Astrocyte of the cerebellum (primary cell): ENCODE measurements at regions not wholly inside any gene's neighbourhood (a gene's known extent, or its start where the extent isn't known, plus 50 kb on each side); places are given as distances from the start of the nearest gene placed in this dataset.

Experiments
- DNase-seq: peaks from one replicate; pipeline ENCODE4 v3.0.0-alpha.2; 2011; ENCODE audit warnings: low read depth
- H3K4me3 ChIP-seq: 2 replicates; pipeline ENCODE4 v1.5.1; 2011; ENCODE audit warnings: mild to moderate bottlenecking, low read depth, low read length, moderate library complexity
- in situ Hi-C: cut with HindIII; loops from 2 replicates; pipeline ENCODE4 v1.10.0; 2017; ENCODE audit warnings: low sequenced_read_pairs
- TF ChIP-seq, protein P1 (sequence below): IDR thresholded peaks from 2 replicates; pipeline ENCODE4 v1.5.1; 2012; ENCODE audit warnings: low read length, low read depth, moderate library complexity, mild to moderate bottlenecking; ENCODE audit errors: missing control alignments

DNA sequence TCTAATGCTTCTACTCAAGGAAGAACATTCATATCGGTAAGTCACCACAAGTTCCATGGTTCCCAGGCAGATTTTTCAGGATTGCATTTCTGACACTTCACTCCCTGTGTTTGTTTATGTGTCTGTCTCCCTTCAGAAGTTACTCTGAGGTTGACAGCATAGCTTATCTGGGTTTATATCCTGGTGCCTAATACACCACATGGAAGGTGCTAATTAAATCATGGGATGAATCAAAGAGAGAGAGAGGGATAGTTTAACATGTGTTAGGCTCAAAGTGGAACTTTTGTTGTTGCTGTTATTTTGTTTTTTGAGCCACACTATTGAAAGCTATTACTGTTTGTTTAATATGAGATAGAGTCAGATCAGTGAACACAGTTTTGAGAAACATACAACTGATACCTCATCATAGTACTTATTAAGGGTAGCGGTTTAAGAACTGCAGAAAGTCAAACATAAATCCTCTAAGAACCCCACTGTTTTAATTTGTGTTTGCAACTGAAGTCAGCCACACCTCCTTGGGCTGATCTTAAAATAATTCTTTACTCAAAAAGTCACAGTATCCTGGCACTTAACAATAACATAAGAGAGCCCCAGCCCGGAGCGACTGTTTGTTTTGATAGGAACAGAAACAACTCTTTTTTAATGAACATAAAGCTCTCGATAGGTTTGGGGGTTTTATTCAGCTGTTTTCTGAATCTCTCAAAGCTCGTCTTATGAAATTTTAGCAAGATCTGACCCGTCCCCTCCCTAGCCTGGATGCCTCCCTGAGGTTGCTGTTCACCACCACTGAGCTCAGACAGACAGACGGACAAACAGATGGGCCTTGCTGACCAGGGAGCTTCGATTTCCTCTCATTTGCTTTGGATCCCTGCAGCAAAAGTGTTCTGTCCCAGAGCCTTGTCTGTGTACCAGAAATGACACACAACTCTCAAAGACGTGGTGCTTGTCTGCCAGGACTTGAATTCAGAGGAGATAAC, 98.3 kb upstream of the MYOCD start:
- TF ChIP-seq, protein P1, sequence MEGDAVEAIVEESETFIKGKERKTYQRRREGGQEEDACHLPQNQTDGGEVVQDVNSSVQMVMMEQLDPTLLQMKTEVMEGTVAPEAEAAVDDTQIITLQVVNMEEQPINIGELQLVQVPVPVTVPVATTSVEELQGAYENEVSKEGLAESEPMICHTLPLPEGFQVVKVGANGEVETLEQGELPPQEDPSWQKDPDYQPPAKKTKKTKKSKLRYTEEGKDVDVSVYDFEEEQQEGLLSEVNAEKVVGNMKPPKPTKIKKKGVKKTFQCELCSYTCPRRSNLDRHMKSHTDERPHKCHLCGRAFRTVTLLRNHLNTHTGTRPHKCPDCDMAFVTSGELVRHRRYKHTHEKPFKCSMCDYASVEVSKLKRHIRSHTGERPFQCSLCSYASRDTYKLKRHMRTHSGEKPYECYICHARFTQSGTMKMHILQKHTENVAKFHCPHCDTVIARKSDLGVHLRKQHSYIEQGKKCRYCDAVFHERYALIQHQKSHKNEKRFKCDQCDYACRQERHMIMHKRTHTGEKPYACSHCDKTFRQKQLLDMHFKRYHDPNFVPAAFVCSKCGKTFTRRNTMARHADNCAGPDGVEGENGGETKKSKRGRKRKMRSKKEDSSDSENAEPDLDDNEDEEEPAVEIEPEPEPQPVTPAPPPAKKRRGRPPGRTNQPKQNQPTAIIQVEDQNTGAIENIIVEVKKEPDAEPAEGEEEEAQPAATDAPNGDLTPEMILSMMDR: no peak
- H3K4me3 ChIP-seq: no peak overlapping the region
- in situ Hi-C loops: no loop called here
- no peak for DNase-seq

DNA sequence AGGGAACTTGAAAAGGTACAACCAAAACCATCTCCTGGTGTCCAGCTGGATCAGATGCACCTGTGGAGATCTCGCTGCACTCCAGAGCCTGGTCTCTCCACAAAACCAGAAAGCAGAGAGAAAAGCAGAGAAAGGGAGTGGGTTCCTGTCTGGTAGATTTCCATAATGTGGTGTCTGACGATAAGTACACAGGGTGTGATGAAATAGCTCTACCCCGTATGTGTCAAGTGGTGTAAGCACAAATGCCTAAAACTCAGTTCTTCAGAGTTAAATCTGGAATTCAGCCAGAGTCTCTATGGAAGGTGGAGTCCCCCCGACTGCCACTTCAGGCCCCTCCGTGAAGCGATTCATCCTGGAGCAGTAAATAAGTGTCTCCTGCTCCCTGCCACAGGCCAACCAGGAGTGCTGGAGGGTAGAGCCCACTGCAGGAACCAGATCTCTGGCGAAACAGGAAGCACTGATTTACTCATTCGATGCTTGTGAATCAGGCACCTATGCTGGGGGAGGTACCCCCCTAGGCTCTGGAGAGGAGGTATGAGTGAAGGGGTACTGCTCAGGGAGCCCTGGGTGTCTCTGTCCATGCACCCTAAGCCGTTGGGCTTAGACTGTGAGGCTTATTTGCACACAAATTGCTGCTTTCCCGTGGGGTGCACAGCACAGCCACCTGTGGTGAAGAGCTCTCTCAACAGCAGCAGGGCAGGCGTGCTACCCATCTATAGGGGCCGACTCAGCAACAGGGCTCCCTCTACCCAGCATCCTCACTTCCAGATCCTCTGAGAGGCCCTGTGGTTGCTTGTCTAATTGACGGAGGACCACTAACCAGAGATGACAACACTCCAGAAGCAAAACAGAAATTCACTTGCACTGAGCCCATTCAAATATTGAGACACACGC, 97.1 kb upstream of the MYOCD start:
- in situ Hi-C loops: no loop called here
- no peak overlapping the region for H3K4me3 ChIP-seq
- no peak for DNase-seq
- TF ChIP-seq, protein P1: no peak

DNA sequence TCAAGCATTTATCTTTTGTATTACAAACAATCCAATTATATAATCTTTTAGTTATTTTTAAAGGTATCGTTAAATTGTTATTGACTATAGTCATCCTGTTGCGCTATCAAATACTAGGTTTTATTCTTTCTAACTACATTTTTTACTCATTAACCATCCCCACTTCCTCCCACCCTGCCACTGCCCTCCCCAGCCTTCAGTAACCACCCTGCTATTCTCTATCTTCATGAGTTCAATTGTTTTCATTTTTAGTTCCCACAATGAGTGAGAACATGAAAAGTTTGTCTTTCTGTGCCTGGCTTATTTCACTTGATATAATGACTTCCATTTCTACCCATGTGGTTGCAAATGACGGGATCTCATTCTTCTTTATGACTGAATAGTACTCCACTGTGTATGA, 94.1 kb upstream of the MYOCD start:
- in situ Hi-C loops: no loop called here
- no peak for DNase-seq
- no peak overlapping the region for H3K4me3 ChIP-seq
- TF ChIP-seq, protein P1: no peak

DNA sequence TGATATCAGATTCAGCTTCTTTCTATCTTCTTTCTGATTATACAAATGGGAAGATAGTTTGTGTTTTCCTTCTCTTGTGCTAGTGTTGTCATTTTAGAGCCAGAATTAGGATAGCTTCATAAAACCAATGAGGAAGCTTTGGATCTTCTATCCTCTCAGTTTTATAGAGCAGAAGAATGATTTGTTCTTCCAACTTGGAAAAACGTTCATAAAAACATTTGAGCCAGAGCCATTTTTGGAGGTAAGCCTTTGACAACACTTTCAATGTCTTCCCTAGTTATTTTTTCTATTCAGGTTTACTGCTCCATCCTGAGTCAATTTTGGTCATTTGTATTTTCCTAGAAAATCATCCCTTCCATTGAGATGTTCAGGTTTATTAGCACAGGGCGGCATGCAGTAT, 91.2 kb upstream of the MYOCD start:
- in situ Hi-C loops: no loop called here
- DNase-seq: no peak
- no peak overlapping the region for H3K4me3 ChIP-seq
- TF ChIP-seq, protein P1: no peak

DNA sequence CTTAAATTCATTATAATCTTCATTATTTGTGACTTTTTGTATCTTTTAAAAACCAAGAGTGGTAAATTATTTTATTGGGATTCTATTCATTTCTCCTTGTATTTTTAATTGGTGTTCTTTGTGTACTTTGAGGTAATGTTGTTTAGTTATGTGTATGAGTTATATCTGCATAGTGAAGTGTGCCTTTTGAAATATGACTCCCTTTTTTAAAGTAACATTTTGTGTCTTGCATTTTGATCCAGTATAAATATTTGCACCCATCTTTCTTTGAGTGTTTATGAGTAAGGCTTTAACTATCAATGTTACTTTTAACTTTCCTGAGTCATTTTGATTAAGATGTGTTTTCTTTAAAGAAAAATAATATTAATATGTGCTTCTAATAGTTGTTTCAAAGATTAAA, 90.0 kb upstream of the MYOCD start:
- DNase-seq: no peak
- TF ChIP-seq, protein P1: no peak
- H3K4me3 ChIP-seq: no peak overlapping the region
- in situ Hi-C loops: no loop called here

DNA sequence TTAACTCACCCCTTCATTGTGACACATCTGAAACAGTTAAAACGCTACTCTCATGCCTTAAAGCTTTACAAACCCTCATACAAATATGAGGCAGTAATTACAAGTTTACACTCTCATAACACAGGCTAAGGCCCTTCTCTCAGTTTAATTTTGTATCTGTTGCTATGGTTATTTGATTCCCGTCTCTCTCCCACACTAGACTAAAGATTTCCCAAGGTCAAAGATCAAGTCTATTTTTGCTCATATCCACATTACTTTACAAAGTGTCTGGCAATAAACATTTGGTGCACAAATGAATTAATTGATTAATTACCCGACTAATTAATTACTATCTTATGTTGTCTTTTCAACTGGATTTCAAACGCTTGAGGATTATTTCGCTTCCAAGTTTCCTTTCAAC, 86.4 kb upstream of the MYOCD start:
- no peak for DNase-seq
- in situ Hi-C loops: no loop called here

More for the DNA sequence above, 86.4 kb upstream of the MYOCD start:
- TF ChIP-seq, protein P1: no peak
- H3K4me3 ChIP-seq: no peak overlapping the region
